ENCODE measurements at regions not wholly inside any gene's neighbourhood (a gene's known extent, or its start where the extent isn't known, plus 50 kb on each side); places are given as distances from the start of the nearest gene placed in this dataset.
"Not testable (repeated sequence)": the region's sequence is repeated elsewhere in the genome, so short reads cannot be mapped to it uniquely, and the experiment has no call there.

GRCh38 chr15:61403884-61404283 lies 174.8 kb upstream of the RORA start:
- no peak for DNase-seq (ENCODE audit: low read depth)

GRCh38 chr15:61401903-61402698 lies 173.0 kb upstream of the RORA start:
- no peak for DNase-seq (ENCODE audit: low read depth)

- no peak for DNase-seq (ENCODE audit: low read depth)
Measured at GRCh38 chr15:61398310-61398709, 169.2 kb upstream of the RORA start.

GRCh38 chr15:61396235-61396919 lies 167.3 kb upstream of the RORA start:
- no peak for DNase-seq (ENCODE audit: low read depth)

- no peak for DNase-seq (ENCODE audit: low read depth)
Measured at GRCh38 chr15:61393949-61394348, 164.8 kb upstream of the RORA start.

GRCh38 chr15:61393524-61393923 lies 164.4 kb upstream of the RORA start:
- no peak for DNase-seq (ENCODE audit: low read depth)

- no peak for DNase-seq (ENCODE audit: low read depth)
Measured at GRCh38 chr15:61390138-61390537, 161.0 kb upstream of the RORA start.

GRCh38 chr15:61389334-61390028 lies 160.4 kb upstream of the RORA start:
- DNase-seq (ENCODE audit: low read depth): no peak

GRCh38 chr15:61387675-61388074 lies 158.6 kb upstream of the RORA start:
- no peak for DNase-seq (ENCODE audit: low read depth)

GRCh38 chr15:61383421-61383820 lies 154.3 kb upstream of the RORA start:
- peak; percentile 87 for DNase-seq (ENCODE audit: low read depth)

- DNase-seq (ENCODE audit: low read depth): peak; percentile 22
Measured at GRCh38 chr15:61382927-61383326, 153.8 kb upstream of the RORA start.

GRCh38 chr15:61381501-61381900 lies 152.4 kb upstream of the RORA start:
- DNase-seq (ENCODE audit: low read depth): no peak

GRCh38 chr15:61380270-61380669 lies 151.2 kb upstream of the RORA start:
- no peak for DNase-seq (ENCODE audit: low read depth)

- no peak for DNase-seq (ENCODE audit: low read depth)
Measured at GRCh38 chr15:61379005-61379404, 149.9 kb upstream of the RORA start.

GRCh38 chr15:61376961-61377360 lies 147.9 kb upstream of the RORA start:
- no peak for DNase-seq (ENCODE audit: low read depth)

- DNase-seq (ENCODE audit: low read depth): no peak
Measured at GRCh38 chr15:61376516-61376915, 147.4 kb upstream of the RORA start.

- DNase-seq (ENCODE audit: low read depth): no peak
Measured at GRCh38 chr15:61374848-61375247, 145.7 kb upstream of the RORA start.

- DNase-seq (ENCODE audit: low read depth): no peak
Measured at GRCh38 chr15:61367953-61368352, 138.9 kb upstream of the RORA start.

- DNase-seq (ENCODE audit: low read depth): no peak
Measured at GRCh38 chr15:61364871-61365270, 135.8 kb upstream of the RORA start.

- DNase-seq (ENCODE audit: low read depth): not testable (repeated sequence)
Measured at GRCh38 chr15:61362912-61363311, 133.8 kb upstream of the RORA start.

- DNase-seq (ENCODE audit: low read depth): no peak
Measured at GRCh38 chr15:61344293-61344692, 115.2 kb upstream of the RORA start.

GRCh38 chr15:61342390-61342789 lies 113.3 kb upstream of the RORA start:
- no peak for DNase-seq (ENCODE audit: low read depth)

GRCh38 chr15:61339516-61339915 lies 110.4 kb upstream of the RORA start:
- DNase-seq (ENCODE audit: low read depth): no peak
